Medulla oblongata (tissue), 1 donor: ENCODE measurements at regions not wholly inside any gene's neighbourhood (a gene's known extent, or its start where the extent isn't known, plus 50 kb on each side); places are given as distances from the start of the nearest gene placed in this dataset.

Source experiments
- DNase-seq: peaks from one replicate; pipeline ENCODE4 v3.0.0-alpha.2; 2015; ENCODE audit errors: extremely low spot score

GRCh38 chr1:58997637-58998036 lies 213.8 kb upstream of the JUN start:
- no peak for DNase-seq

- no peak for DNase-seq
Measured at GRCh38 chr1:58999676-59000075, 215.8 kb upstream of the JUN start.

- DNase-seq, result no peak
Measured at GRCh38 chr1:59004755-59005154, 220.9 kb upstream of the JUN start.

- DNase-seq, result no peak
Measured at GRCh38 chr1:59005491-59006288, 221.8 kb upstream of the JUN start.

GRCh38 chr1:59006289-59006658 lies 222.4 kb upstream of the JUN start:
- DNase-seq, result no peak

- no peak for DNase-seq
Measured at GRCh38 chr1:59006932-59007331, 223.1 kb upstream of the JUN start.

GRCh38 chr1:59007429-59007819 lies 223.6 kb upstream of the JUN start:
- DNase-seq, result no peak

- no peak for DNase-seq
Measured at GRCh38 chr1:59007820-59008598, 224.2 kb upstream of the JUN start.

- no peak for DNase-seq
Measured at GRCh38 chr1:59008599-59009347, 224.9 kb upstream of the JUN start.

- DNase-seq, result no peak
Measured at GRCh38 chr1:59011663-59012062, 227.8 kb upstream of the JUN start.

- DNase-seq, result no peak
Measured at GRCh38 chr1:59012378-59012777, 228.5 kb upstream of the JUN start.

- peak; percentile 30 for DNase-seq
Measured at GRCh38 chr1:59013276-59013927, 229.6 kb upstream of the JUN start.

GRCh38 chr1:59013928-59014279 lies 230.1 kb upstream of the JUN start:
- DNase-seq, result no peak

- DNase-seq, result no peak
Measured at GRCh38 chr1:59014827-59015226, 231.0 kb upstream of the JUN start.

- no peak for DNase-seq
Measured at GRCh38 chr1:59015708-59016107, 231.9 kb upstream of the JUN start.

- DNase-seq, result no peak
Measured at GRCh38 chr1:59016390-59016789, 232.5 kb upstream of the JUN start.

GRCh38 chr1:59017501-59018231 lies 233.8 kb upstream of the JUN start:
- DNase-seq, result no peak

GRCh38 chr1:59018446-59018845 lies 234.6 kb upstream of the JUN start:
- DNase-seq, result no peak

GRCh38 chr1:59018860-59019259 lies 235.0 kb upstream of the JUN start:
- DNase-seq, result no peak

- DNase-seq, result peak; percentile 75
Measured at GRCh38 chr1:59020151-59020997, 236.5 kb upstream of the JUN start.
